DMS153 treated with DMSO at 0.1 percent for 48 hours (cell line): ENCODE measurements at regions not wholly inside any gene's neighbourhood (a gene's known extent, or its start where the extent isn't known, plus 50 kb on each side); places are given as distances from the start of the nearest gene placed in this dataset.
"Not testable (repeated sequence)": the region's sequence is repeated elsewhere in the genome, so short reads cannot be mapped to it uniquely, and the experiment has no call there.

Experiments used
- DNase-seq: peaks from one replicate; lab custom pipeline; 2025; ENCODE audit not compliant: unreplicated experiment; lab: John Stamatoyannopoulos, UW

DNA sequence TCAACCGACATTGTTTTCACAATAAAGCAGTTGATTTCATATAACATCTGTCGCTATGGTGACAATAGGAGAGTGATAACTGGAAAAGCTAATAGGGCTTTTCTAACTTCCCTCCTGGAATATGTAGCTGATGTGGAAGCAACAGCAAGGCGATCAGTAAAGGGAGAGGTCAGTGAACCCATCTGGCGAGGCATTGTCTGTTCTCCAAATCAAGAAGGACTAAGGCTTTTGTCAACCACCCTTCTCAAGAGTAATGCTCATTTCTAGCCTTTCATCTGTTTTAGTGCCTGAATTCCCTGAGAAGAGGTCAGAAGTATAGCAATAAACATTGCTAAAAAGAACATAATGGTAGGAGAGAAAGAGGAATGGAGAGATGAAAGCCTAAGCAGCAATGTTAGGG, 201.3 kb downstream of the AKAP7 start:
- DNase-seq: no peak

DNA sequence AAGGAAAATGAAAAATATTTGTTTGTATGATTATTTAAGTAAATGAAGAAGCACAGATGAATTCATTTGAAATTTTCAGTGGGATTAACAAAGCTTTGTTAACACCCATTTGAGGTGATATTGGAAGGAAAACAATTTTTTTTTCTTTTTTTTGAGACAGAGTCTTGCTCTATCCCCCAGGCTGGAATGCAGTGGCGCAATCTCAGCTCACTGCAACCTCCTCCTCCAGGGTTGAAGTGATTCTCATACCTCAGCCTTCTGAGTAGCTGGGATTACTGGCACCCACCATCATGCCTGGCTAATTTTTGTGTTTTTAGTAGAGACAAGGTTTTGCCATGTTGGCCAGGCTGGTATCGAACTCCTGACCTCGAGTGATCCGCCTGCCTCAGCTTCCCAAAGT, 211.6 kb downstream of the AKAP7 start:
- DNase-seq: not testable (repeated sequence)

DNA sequence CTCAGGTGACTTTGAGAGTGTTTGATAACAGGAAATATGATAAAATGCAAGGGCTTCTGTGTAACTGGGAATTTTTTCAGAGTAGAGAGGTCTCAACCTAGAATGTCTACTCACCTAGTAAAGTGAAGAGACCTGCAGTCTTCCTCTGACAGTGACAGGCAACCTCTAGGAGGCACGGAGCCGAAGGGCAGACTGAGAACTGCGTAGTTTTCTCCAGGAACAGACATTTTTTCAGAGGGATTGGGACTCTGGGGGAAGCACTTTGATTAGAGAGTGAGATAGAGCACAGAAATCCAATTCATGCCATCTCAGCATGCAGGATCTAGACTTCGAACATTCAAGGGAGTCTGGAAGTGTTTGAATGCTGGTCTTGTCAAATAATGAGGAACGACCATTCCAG, 213.3 kb downstream of the AKAP7 start:
- no peak for DNase-seq

DNA sequence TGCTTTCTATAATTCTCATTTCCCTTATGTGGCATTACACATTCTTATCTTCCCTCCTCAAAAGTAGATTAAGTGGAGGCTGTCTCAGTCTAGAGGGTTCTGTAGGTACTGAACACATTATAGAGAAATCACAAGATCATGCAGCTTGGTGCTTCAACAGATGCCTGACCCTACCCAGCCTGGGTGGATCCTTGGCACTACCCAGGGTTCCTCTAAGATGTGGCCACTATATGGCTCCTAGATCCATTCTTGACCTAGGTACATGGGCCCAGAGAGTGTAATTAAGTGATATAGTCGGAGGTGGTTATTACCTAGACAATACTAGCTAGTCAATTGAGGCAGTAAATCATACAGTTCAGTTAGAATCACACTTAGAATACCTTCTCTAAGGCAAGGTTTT, 213.9 kb downstream of the AKAP7 start:
- no peak for DNase-seq

DNA sequence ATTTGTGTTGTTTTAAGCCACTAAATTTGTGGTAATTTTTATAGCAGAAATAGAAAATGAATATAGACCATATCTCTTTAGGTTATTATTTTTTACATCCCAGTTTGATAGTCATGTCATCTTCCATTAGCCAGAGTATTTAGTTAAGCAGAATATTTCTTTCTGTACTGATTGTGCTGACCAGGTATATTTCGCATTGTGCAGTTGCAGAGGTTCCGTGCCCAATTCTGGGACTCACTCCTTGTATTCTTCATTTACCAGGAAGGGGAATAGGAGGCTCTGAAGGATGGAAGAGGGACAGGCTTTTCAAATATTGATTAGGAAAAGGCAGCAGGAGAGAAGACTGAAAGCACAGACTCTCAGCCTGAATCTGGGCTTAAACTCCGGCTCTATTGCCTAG, 217.8 kb downstream of the AKAP7 start:
- DNase-seq: no peak

DNA sequence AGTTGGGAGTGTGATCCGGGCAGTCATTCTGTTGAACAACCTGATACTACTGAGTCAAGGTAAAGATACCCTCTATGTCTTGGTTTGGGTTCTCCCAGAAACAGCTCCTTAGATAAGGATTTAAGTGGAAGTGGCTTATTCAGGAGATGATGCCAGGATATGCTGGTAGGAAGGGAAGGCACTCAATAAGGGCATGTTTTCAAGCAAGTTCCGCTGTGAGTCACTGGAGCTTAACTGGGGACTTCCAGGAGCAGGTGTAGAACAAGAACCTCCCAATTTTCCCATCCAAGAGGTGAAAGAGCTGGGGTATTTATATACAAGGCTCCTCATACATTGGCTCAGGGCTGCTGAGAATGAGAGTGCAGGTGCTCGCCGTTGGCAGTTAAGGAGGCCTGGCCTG, 218.6 kb downstream of the AKAP7 start:
- DNase-seq: no peak

DNA sequence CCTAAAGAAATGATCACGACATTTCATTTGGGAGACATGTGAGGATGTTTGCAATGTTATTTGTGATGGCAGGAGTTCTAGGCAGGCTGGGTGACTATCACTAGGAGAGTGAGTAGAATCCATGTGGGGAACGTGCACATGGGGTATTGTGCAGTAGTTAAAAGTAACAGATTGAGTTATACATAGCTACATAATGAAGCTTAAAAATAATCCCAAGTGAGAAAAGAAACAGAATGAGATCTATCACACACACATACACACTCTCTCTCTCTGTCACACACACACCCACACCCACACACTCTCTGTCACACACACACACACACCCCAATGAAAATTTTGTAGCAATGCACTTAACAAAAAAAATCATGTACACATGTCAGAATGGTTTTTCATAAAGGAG, 218.7 kb upstream of the ARG1 start:
- DNase-seq: no peak

DNA sequence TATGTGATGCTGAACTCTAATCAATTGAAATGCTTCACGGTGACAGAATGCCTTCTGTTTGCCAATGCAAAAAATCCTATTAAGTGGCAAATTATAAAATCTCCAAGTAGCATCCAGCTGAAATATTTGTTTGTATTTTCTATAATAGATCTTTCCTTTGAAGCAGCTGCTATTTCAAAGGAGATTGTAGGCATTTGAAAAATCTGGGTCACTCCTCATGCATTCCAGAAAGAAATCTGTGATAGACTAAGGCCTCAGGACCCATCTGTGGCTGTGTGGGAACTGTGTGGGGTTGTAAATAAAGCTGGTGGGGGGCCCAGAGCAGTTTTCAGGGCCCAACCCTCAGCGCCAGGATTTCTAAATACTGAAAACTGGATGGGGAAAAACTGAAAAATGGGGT, 216.9 kb upstream of the ARG1 start:
- no peak for DNase-seq

DNA sequence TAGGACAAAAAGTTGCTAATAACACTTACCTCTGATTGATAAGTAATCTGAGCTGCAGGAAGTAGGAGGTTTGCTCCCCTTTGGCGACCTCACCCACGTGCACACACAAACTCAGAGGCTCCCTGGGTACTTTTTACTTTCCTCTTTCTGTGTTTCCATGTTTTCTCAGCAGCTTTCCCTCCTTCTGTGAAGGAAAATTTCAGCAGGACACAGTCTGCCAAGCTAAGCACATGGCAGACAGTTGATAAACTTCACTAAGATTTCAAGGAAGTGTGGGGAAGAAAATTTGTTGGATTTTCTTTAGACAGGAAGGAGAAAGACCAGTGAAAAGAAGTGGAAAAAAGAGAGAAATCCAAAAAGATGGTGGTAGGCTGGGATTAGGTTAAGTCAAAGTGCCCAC, 215.5 kb upstream of the ARG1 start:
- DNase-seq: no peak

DNA sequence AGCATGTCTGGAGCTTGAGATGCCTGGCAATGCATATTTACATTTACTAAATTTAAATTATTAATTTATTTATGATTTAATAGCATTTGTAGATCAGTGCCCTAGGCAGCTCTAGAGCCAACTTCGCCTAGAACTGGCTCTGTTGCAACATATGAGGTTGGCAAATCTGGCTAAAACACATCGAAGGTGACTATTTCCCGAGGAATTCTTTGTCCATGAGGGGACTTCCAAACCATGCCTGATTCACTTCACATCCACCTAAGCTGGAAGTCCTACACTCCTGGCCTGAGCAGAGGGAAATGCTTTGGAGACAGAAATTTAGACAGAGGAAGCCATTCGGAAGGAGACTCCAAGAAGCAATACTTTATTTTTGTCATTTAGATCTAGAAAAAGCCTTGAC, 211.0 kb upstream of the ARG1 start:
- no peak for DNase-seq

DNA sequence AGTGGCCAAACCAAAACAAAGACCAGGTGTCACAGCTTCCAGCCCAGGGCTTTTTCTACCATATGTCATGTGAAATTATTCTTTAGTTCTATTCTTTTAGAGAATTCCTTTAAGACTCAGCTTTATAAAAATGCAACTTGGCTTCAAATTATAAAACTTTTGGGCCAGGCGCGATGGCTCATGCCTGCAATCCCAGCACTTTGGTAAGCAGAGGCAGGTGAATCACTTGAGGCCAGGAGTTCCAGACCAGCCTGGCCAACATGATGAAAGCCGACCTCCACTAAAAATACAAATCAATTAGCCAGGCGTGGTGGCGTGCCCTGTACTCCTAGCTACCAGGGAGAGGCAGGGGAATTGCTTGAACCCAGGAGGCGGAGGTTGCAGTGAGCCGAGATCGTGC, 210.3 kb upstream of the ARG1 start:
- no peak for DNase-seq

DNA sequence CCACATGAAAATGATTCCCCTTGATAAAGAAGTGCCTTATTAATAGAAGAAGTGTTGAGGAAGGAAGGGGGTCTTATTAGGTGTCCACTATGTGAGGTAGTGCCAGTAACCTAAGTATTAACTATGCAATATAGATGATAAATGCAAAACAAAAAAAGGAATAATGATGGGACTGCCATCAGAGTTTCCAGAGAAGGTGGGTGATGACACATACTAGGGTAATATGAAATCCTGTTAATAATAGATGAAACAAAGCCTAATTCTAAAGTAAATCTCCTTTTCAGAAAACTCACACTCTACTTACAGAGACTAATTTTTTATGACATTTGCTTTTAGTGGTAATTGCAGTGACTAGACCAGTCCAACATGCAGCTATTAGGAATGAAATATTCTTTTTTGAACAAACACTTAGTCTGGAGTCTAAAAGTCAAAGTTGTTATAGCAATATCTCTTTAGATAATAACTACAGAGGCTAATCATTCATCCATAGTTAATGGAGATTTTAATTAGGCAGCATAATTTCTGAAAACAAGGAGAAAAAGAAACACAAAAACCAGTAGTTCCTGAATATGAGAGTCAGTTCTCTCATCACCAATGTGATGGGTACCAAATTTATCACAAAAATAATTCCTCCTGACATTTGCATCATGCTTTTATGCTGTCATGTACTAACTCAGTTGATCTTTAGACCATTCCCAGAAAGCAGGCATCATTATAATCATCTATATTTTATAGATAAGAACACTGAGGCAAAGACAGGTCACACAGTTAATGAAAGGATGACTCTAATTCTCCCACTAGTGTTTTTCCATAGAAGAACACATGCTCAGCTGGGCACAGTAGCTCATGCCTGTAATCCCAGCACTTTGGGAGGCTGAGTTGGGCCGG, 208.8 kb upstream of the ARG1 start:
- no peak for DNase-seq

DNA sequence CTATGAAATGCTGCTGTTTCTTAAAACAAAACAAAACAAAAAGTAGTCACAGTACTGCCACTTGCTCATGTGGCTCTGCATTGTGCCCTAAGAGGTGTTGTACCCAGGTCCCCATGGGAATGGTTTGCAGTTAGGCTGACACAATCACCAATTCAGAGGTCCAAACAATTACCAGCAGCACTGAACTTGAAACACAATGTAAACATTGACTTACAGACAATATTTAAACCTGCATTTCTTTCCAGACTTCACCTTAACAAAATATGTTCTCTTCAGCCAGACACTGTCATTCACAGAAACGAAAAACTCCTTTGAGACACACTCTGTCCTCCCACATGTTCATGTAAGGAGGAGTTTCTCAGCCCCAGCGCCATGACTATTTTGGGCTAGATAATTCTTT, 206.8 kb upstream of the ARG1 start:
- DNase-seq: no peak

DNA sequence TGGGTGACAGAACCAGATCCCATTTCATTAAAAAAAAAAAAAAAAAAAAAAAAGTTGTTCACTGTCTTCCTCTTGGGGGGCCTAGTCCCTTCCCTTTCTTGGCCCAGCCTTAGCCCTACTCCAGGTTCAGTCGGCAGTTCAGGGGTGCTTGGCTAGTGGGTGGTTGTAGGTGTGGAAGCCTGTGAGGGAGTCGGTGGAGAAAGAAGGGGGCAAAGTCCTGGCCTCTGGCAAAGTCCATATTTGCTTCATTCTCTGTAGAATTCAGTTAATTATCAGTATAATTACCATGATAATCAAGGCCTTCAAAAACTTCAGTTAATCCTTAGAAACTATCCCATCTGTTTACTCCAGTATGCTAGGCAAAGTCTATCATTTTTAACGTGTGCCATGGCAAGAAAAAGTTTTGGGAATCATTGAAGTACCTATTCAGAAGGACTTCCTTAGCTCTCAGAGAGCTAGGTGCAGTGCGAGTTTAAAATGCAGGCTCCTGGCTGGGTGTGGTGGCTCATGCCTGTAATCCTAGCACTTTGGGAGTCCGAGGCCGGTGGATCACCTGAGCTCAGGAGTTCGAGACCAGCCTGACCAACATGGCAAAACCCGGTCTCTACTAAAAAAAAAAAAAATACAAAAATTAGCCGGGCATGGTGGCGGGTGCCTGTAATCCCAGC, 205.7 kb upstream of the ARG1 start:
- no peak for DNase-seq

DNA sequence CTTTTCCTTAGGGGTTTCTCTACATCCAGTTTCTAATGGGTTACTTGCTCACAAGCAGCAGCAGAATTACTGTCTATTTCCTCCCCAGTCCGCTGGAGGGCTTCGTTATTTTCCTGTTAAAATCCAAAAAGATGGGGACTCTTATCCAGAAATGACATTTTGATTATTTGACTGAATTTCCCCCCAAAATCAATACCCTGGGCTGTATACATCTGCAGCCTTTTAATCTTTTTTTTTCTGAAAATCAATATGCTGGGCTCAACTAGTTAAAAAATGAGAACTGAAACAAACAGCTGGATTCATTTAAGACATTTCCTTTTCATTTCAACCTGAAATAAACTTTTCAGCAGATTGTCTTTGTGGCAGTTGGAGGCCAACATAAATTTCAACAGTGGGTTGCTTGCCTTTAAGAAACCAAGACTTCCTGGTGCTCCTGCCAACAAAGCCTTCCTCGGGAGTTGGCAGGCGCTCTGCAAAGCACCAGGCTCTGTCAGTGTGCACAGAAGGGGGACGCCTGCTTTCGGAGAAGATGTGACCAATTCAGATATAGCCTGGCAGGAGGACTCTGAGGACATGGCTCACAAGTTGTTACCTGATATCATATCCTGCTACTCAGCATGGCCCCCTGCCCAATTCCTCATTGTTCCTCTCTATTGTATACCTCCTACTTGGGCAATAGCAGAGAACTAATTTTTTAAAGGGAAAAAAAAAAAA, 204.7 kb upstream of the ARG1 start:
- DNase-seq: no peak

DNA sequence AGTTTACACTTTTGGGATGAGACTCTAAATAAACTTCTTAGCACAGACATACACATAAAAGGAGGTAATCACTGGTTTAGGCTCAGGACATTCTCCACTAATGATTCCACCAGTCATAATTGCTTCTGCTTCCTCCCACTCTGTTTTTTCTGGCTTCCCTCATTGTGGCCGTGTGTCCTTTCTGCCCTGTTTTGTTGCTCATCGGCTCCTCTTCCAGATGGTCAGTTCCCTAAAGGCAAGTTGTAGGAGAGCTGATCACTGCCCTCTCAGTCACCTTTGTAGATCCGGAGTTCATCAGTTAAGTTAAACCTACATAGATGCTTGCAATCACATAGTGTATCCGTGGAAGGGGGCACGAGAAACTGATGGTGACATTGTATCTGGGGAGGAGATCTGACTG, 200.5 kb upstream of the ARG1 start:
- no peak for DNase-seq

DNA sequence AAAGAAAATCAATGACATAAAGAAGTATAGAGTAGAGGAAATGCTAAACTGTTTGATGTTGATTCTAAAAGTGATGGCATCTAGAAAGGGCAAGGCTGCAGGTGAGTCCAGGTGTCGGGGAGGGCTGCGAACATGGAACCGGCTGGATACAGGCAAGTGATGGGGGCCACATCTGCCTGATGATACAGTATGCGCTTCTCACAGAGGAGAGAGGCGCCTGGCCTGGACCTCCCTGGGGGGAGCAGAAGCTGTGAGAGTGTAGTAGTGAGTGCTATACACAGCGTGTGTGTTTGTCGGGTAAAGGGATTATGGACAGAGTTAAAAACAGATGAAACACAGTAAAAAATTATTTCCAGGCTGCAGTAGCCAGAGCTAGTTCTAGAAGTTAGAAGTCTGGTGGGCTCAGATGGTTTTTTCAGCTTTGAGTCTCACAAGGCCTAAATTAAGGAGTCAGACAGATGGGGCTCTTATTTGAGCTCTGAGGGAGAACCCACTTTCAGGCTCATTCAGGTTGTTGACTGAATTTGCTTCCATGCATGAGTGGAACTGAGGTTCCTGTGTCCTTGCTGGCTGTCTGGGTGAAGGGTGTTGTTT, 195.8 kb upstream of the ARG1 start:
- no peak for DNase-seq

DNA sequence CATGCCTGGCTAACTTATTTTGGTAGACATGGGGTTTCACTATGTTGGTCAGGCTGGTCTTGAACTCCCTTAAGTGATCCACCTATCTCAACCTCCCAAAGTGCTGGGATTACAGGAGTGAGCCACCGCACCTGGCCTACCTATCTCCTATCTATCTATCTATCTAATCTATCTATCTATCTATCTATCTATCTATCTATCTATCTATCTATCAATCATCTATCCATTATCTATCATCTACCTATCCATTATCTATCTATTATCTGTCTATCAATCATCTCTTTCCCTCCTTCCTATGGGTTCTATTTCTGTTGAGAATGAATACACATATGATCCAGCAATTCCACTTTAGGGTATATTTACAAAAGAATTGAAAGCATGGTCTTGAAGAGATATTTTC, 194.2 kb upstream of the ARG1 start:
- DNase-seq: no peak

DNA sequence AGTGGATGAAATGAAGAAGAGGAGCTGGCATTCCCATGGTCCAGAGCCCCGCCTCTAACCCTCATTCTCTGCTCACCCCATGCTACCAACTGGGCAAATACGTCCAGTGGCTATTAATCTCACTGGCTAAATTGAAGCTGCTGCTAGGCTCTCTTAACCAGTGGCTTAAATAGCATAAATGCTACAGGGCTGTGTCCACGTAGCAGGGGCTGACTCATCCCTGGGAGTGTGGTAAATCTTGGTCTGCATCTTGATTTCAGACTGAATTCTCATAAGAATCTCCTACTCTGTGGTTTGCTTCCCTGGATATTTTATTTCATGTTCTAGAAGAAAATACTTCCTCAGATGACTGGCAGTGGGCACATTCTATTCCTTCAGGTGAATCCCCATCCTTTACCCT, 193.1 kb upstream of the ARG1 start:
- no peak for DNase-seq

DNA sequence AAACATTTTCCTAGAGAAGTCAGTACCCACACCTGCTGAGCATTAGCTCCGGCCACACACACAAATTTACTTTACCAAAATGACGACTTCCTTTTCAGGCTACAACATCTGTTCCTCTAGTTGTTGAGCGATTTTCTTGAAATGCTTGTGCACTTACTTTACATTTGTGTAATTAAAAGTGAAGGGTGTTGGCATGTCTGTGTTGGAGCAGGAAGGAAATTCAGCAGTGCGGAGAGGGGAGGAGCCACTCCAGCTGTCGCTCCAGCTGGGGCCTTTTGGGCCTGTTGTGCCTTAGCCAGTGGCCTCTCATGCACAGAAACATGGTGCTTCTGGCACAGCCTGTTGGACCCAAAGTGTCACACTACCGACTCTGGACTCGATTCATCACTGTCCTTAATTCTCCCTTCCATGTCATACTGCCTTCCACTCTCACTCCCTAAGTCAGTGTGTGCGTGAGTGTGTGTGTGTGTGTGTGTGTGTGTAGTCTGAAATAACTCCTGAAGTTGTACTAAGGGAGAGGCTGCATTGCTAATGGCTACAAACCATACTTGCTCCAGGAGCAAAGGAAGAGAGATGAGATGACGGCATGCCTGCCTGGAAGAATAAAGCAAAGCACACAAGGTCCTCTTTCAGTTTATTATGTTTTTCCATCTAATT, 191.8 kb upstream of the ARG1 start:
- no peak for DNase-seq

DNA sequence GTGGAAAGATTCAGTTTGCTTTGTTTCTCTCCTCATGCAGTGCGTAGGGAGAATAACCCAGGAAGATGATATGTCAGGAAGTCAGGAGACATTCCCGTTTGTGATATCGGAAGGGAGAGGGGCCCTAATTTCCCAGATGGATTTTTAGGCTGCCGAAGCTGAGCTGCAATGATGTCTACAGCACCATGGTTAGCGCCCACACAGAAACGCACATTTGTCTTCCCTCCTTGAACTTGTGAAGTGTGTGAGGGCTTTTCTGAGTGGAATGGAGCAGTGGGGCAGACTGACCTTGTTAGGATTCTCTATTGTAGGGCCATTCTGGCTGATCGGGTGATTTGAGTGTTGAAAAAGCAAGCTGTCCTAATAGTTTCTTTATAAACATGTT, 191.3 kb upstream of the ARG1 start:
- no peak for DNase-seq
